ENCODE measurements at regions not wholly inside any gene's neighbourhood (a gene's known extent, or its start where the extent isn't known, plus 50 kb on each side); places are given as distances from the start of the nearest gene placed in this dataset.

GRCh38 chr7:109757713-109758112 is 1188.0 kb downstream of the DNAJB9 start:
- no peaks in the 10 kb centered on the region for H3K36me3 Mint-ChIP-seq (ENCODE audit: low read depth)
- no peaks in the 10 kb centered on the region for H3K27me3 Mint-ChIP-seq
- intact Hi-C loops (cut with micrococcal nuclease): no loop called here
- no peak overlapping the region for H3K27ac Mint-ChIP-seq
- ChIA-PET POLR2A (no interaction called here), CTCF (no interaction called here)
- ATAC-seq (ENCODE audit: low read depth) (no peak), DNase-seq (no peak)
- no peaks in the 10 kb centered on the region for H3K4me1 Mint-ChIP-seq
- H3K4me3 Mint-ChIP-seq: no peak overlapping the region
- no peak for TF ChIP-seq CTCF (IDR thresholded peaks at IDR 0.05)
- peaks cover 12% of the 10 kb centered on the region for H3K9me3 Mint-ChIP-seq

- DNase-seq (no peak), ATAC-seq (ENCODE audit: low read depth) (no peak)
- POLR2A ChIA-PET: no interaction called here
Measured at GRCh38 chr7:109763611-109764010, 1193.9 kb downstream of the DNAJB9 start.

GRCh38 chr7:109772161-109772560 is 1202.5 kb downstream of the DNAJB9 start:
- Mint-ChIP-seq H3K36me3 (ENCODE audit: low read depth) (no peaks in the 10 kb centered on the region), H3K27ac (no peak overlapping the region), H3K4me3 (no peak overlapping the region), H3K4me1 (no peaks in the 10 kb centered on the region), H3K27me3 (no peaks in the 10 kb centered on the region), H3K9me3 (peaks cover 4% of the 10 kb centered on the region)
- POLR2A ChIA-PET: no interaction called here
- DNase-seq: no peak
- ATAC-seq (ENCODE audit: low read depth): no peak
- intact Hi-C loops (cut with micrococcal nuclease): no loop called here
- TF ChIP-seq CTCF (IDR thresholded peaks at IDR 0.05): no peak
- CTCF ChIA-PET: no interaction called here

More at GRCh38 chr7:109763611-109764010, 1193.9 kb downstream of the DNAJB9 start:
- H3K4me1 Mint-ChIP-seq: no peaks in the 10 kb centered on the region
- CTCF ChIA-PET: no interaction called here
- H3K27me3 Mint-ChIP-seq: no peaks in the 10 kb centered on the region
- no peaks in the 10 kb centered on the region for H3K36me3 Mint-ChIP-seq (ENCODE audit: low read depth)
- no peak overlapping the region for H3K4me3 Mint-ChIP-seq
- no peak for TF ChIP-seq CTCF (IDR thresholded peaks at IDR 0.05)
- H3K27ac Mint-ChIP-seq: no peak overlapping the region
- intact Hi-C loops (cut with micrococcal nuclease): no loop called here
- peaks cover 8% of the 10 kb centered on the region for H3K9me3 Mint-ChIP-seq

- intact Hi-C loops (cut with micrococcal nuclease): no loop called here
- ChIA-PET CTCF (no interaction called here), POLR2A (no interaction called here)
- no peak for TF ChIP-seq CTCF (IDR thresholded peaks at IDR 0.05)
- DNase-seq (no peak), ATAC-seq (ENCODE audit: low read depth) (no peak)
- H3K27ac Mint-ChIP-seq: no peak overlapping the region
- H3K36me3 Mint-ChIP-seq (ENCODE audit: low read depth): no peaks in the 10 kb centered on the region
- H3K27me3 Mint-ChIP-seq: no peaks in the 10 kb centered on the region
- no peaks in the 10 kb centered on the region for H3K4me1 Mint-ChIP-seq
- H3K9me3 Mint-ChIP-seq: peaks cover 3% of the 10 kb centered on the region
- no peak overlapping the region for H3K4me3 Mint-ChIP-seq
Measured at GRCh38 chr7:109782806-109783205, 1213.1 kb downstream of the DNAJB9 start.

GRCh38 chr7:109806548-109806947 is 1236.9 kb downstream of the DNAJB9 start:
- Mint-ChIP-seq H3K36me3 (ENCODE audit: low read depth) (no peaks in the 10 kb centered on the region), H3K27me3 (no peaks in the 10 kb centered on the region), H3K9me3 (no peaks in the 10 kb centered on the region), H3K4me3 (no peak overlapping the region), H3K27ac (no peak overlapping the region), H3K4me1 (no peaks in the 10 kb centered on the region)
- DNase-seq (no peak), ATAC-seq (ENCODE audit: low read depth) (no peak)
- ChIA-PET POLR2A (no interaction called here), CTCF (no interaction called here)
- TF ChIP-seq CTCF (IDR thresholded peaks at IDR 0.05): no peak
- intact Hi-C loops (cut with micrococcal nuclease): no loop called here
